Activated T-helper 1 cell treated with anti-CD3 and anti-CD28 coated beads, Interleukin-12 subunit alpha, Interleukin-12 subunit beta, Interleukin-2, Interleukin-4 antibody, amounts not matched to agents 30 ng/mL and 10 ng/mL and 1 ng/mL, durations not matched to agents 14 hours and 24 hours and 36 hours (primary cell): ENCODE measurements at regions not wholly inside any gene's neighbourhood (a gene's known extent, or its start where the extent isn't known, plus 50 kb on each side); places are given as distances from the start of the nearest gene placed in this dataset.

Experiments used
- DNase-seq: peaks from one replicate; pipeline ENCODE4 v3.0.0; 2021; ENCODE audit warnings: low spot score
- H3K27ac Mint-ChIP-seq: one replicate; pipeline ENCODE4 v1.8.0; 2021; ENCODE audit warnings: mild to moderate bottlenecking, mixed read lengths
- H3K27me3 Mint-ChIP-seq: one replicate; pipeline ENCODE4 v1.8.0; 2022; ENCODE audit warnings: mild to moderate bottlenecking, moderate library complexity, mixed read lengths; ENCODE audit not compliant: insufficient read depth
- H3K36me3 Mint-ChIP-seq: one replicate; pipeline ENCODE4 v1.8.0; 2021; ENCODE audit warnings: low read depth, mixed read lengths
- H3K4me1 Mint-ChIP-seq: one replicate; pipeline ENCODE4 v1.8.0; 2021; ENCODE audit warnings: low read depth, mixed read lengths
- H3K4me3 Mint-ChIP-seq: one replicate; pipeline ENCODE4 v1.8.0; 2021; ENCODE audit warnings: mild to moderate bottlenecking, moderate library complexity, mixed read lengths
- H3K9me3 Mint-ChIP-seq: one replicate; pipeline ENCODE4 v1.8.0; 2021; ENCODE audit warnings: mixed read lengths
- intact Hi-C: fragments of 100-400 bp; cut with micrococcal nuclease; formaldehyde crosslinking; loops from one replicate; pipeline ENCODE4 v1.15.1; 2024

- intact Hi-C loops: no loop called here
- peaks cover 4% of the 10 kb centered on the region for H3K27me3 Mint-ChIP-seq
- H3K27ac Mint-ChIP-seq: no peak overlapping the region
- DNase-seq: no peak
- no peaks in the 10 kb centered on the region for H3K9me3 Mint-ChIP-seq
- H3K4me3 Mint-ChIP-seq: no peak overlapping the region
- H3K36me3 Mint-ChIP-seq: peaks cover 1% of the 10 kb centered on the region
- peaks cover 5% of the 10 kb centered on the region for H3K4me1 Mint-ChIP-seq
Observed at GRCh38 chr5:143618141-143618540, 193.8 kb upstream of the HMHB1 start.

- H3K27ac Mint-ChIP-seq: no peak overlapping the region
- H3K27me3 Mint-ChIP-seq: peaks cover 7% of the 10 kb centered on the region
- H3K36me3 Mint-ChIP-seq: peaks cover 1% of the 10 kb centered on the region
- peaks cover 4% of the 10 kb centered on the region for H3K9me3 Mint-ChIP-seq
- peaks cover 5% of the 10 kb centered on the region for H3K4me1 Mint-ChIP-seq
- DNase-seq: no peak
- no peak overlapping the region for H3K4me3 Mint-ChIP-seq
- intact Hi-C loops: no loop called here
Observed at GRCh38 chr5:143614831-143615230, 197.1 kb upstream of the HMHB1 start.

- Mint-ChIP-seq H3K9me3 (peaks cover 19% of the 10 kb centered on the region), H3K4me1 (peaks cover 5% of the 10 kb centered on the region), H3K4me3 (no peak overlapping the region), H3K36me3 (peaks cover 1% of the 10 kb centered on the region), H3K27ac (no peak overlapping the region), H3K27me3 (peaks cover 7% of the 10 kb centered on the region)
- no peak for DNase-seq
- intact Hi-C loops: no loop called here
Observed at GRCh38 chr5:143613329-143613728, 198.6 kb upstream of the HMHB1 start.

GRCh38 chr5:143610946-143611345, 201.0 kb upstream of the HMHB1 start:
- peaks cover 7% of the 10 kb centered on the region for H3K27me3 Mint-ChIP-seq
- intact Hi-C loops: no loop called here
- H3K4me3 Mint-ChIP-seq: no peak overlapping the region
- H3K9me3 Mint-ChIP-seq: peaks cover 26% of the 10 kb centered on the region
- peaks cover 14% of the 10 kb centered on the region for H3K4me1 Mint-ChIP-seq
- no peak for DNase-seq
- H3K27ac Mint-ChIP-seq: no peak overlapping the region
- H3K36me3 Mint-ChIP-seq: peaks cover 5% of the 10 kb centered on the region

GRCh38 chr5:143606043-143606752, 202.7 kb upstream of the NR3C1 start:
- peaks cover 9% of the 10 kb centered on the region for H3K36me3 Mint-ChIP-seq
- intact Hi-C loops: loop anchor here (1.0 to 5.0 kb wide), 9 partner anchors 18 to 824 kb away; no protein-coding TSS in a partner anchor
- peak; percentile 21 for DNase-seq
- H3K27me3 Mint-ChIP-seq: peaks cover 2% of the 10 kb centered on the region
- peaks cover 39% of the 10 kb centered on the region for H3K9me3 Mint-ChIP-seq
- peak overlapping the region; percentile 91 for H3K27ac Mint-ChIP-seq
- H3K4me1 Mint-ChIP-seq: peaks cover 38% of the 10 kb centered on the region
- H3K4me3 Mint-ChIP-seq: peak overlapping the region; percentile 11

DNA sequence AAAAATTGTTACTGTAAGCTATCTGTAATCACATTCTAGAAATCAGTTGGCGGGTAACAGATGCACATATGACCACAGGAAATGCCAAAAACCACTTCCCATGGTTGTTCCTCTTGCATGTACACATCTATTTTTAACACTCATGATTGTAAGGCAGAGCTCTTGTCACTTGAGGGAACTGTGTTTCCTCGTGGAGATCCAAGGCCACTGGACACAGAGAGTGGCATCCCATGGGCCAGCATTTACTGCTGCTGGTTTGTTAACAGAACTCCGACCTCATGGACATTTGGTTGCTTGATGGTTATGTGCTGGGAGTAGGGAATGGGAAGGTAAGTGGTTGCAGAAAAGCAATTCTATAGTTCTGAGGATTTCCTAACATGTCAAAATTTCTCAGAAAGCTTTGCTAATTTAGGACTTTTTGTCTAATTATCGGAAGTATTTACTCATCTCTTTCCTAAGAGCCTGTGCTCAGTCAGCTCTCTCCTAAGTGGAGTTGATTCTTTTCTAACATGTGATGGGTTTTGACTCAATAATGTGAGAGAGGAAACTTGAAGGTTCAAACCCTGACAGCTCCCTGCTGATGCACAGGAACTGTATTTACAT, 202.0 kb upstream of the NR3C1 start:
- peaks cover 39% of the 10 kb centered on the region for H3K9me3 Mint-ChIP-seq
- no peaks in the 10 kb centered on the region for H3K27me3 Mint-ChIP-seq
- H3K4me3 Mint-ChIP-seq: peak overlapping the region; percentile 56
- H3K27ac Mint-ChIP-seq: peak overlapping the region; percentile 91
- peaks cover 38% of the 10 kb centered on the region for H3K4me1 Mint-ChIP-seq
- peak; percentile 25 for DNase-seq
- intact Hi-C loops: loop anchor here (1.0 to 5.0 kb wide), 13 partner anchors 17 to 823 kb away; no protein-coding TSS in a partner anchor
- peaks cover 9% of the 10 kb centered on the region for H3K36me3 Mint-ChIP-seq

DNA sequence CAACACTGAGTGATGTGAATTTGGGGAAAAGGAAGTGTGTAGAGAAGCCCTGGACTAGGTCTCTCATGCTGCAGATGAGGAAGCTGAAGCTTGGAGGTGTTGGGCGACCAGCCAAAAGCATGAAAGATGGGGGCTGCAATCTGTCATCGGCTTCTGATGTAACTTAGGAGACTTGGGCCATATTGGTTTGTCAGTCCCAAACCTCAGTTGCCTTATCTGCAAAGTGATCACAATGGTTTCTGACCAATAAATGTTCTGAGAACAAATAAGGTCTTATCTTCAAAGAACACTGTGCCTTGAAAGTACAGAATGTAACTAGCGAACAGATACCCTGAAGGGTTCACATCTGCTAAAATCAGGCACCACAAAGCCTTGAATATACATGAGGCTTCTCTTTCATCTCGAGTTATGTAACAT, 198.4 kb upstream of the NR3C1 start:
- intact Hi-C loops: no loop called here
- H3K4me1 Mint-ChIP-seq: peaks cover 38% of the 10 kb centered on the region
- no peak overlapping the region for H3K27ac Mint-ChIP-seq
- peaks cover 27% of the 10 kb centered on the region for H3K9me3 Mint-ChIP-seq
- peaks cover 7% of the 10 kb centered on the region for H3K36me3 Mint-ChIP-seq
- no peak overlapping the region for H3K4me3 Mint-ChIP-seq
- DNase-seq: no peak
- H3K27me3 Mint-ChIP-seq: no peaks in the 10 kb centered on the region

DNA sequence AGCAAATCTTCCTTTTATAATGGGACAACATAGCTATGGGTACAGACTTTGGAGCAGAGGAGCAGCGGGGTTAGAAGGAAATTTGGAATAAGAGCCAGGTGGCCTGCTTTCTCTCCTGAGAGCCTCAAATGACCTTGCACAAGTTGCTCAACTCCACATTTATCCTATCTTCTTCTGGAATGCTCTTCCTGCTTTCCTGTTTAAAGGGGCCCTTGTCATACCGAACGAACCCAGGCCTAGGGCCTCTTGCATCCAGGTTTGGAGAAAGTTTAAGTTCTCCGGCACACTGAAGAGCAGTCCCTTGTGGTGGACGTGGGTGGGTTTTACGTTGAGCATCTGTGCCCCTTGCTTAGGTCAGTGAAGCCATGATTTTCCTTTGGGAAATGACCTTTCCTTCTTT, 197.9 kb upstream of the NR3C1 start:
- H3K36me3 Mint-ChIP-seq: peaks cover 5% of the 10 kb centered on the region
- no peaks in the 10 kb centered on the region for H3K27me3 Mint-ChIP-seq
- no peak overlapping the region for H3K4me3 Mint-ChIP-seq
- H3K9me3 Mint-ChIP-seq: peaks cover 24% of the 10 kb centered on the region
- no peak for DNase-seq
- intact Hi-C loops: no loop called here
- peaks cover 36% of the 10 kb centered on the region for H3K4me1 Mint-ChIP-seq
- no peak overlapping the region for H3K27ac Mint-ChIP-seq

DNA sequence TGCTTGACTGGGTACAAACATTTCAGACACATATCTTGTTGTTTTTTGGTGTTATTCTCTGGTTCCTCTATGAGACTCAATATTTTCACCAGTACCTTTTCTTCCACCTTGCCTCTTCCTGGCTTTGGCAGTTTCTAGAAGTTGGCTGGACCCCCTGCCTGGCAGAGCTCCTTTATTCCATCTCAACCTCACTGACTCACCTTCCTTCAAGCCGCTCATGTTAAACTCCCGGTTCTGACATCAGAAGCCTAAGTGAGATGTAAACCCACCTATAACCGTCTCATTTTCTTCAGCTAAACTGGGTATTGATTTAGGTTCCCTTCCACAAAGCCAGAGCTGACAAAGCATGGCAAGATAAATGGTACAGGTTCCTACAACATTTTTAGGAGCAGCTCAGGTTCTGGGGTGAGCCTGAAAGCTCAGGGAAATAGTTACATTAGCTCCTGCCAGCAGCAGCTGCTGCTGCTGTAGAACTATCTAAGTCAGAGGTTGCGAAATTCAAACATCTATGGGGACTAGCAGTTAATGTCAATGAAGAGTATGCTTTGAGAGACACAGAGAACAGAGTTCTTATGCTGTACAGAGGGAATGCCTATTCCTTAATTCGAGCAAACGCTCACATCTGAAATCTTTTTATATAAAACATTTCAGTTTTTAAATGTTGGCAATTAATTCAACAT, 197.1 kb upstream of the NR3C1 start:
- no peak overlapping the region for H3K4me3 Mint-ChIP-seq
- intact Hi-C loops: no loop called here

GRCh38 chr5:143599474-143599873, 196.0 kb upstream of the NR3C1 start:
- H3K4me1 Mint-ChIP-seq: peaks cover 34% of the 10 kb centered on the region
- intact Hi-C loops: no loop called here

More for the DNA sequence above, 197.1 kb upstream of the NR3C1 start:
- no peaks in the 10 kb centered on the region for H3K27me3 Mint-ChIP-seq
- H3K36me3 Mint-ChIP-seq: peaks cover 5% of the 10 kb centered on the region
- peaks cover 36% of the 10 kb centered on the region for H3K4me1 Mint-ChIP-seq
- peaks cover 24% of the 10 kb centered on the region for H3K9me3 Mint-ChIP-seq
- H3K27ac Mint-ChIP-seq: no peak overlapping the region
- DNase-seq: no peak

DNA sequence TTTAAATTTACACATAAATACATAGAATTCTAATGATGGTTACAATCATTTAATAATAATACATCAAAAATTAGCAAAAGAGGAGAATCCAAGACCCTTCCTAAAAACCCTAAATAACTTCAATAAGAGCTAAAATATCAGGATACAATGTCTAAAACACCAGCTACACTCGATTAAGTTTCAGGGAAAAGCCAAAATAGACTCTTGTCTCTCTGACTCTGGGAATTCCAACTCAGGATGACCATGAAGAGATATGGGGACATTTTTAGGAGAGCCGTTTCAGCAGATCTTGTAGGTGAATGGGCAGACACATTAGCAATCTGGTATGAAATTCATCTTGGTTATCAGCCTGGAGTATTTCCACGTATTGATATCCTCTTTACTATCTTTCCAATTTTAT, 193.3 kb upstream of the NR3C1 start:
- H3K4me3 Mint-ChIP-seq: no peak overlapping the region
- intact Hi-C loops: no loop called here
- no peak overlapping the region for H3K27ac Mint-ChIP-seq

More at GRCh38 chr5:143599474-143599873, 196.0 kb upstream of the NR3C1 start:
- Mint-ChIP-seq H3K4me3 (no peak overlapping the region), H3K27ac (no peak overlapping the region), H3K27me3 (no peaks in the 10 kb centered on the region), H3K9me3 (peaks cover 19% of the 10 kb centered on the region), H3K36me3 (peaks cover 5% of the 10 kb centered on the region)
- no peak for DNase-seq

GRCh38 chr5:143594902-143595818, 191.7 kb upstream of the NR3C1 start:
- intact Hi-C loops: loop anchor here (5.0 kb wide), 1 partner anchor 1793 kb away; no protein-coding TSS in a partner anchor
- Mint-ChIP-seq H3K27me3 (no peaks in the 10 kb centered on the region), H3K4me3 (no peak overlapping the region), H3K27ac (no peak overlapping the region), H3K4me1 (peaks cover 19% of the 10 kb centered on the region), H3K9me3 (peaks cover 11% of the 10 kb centered on the region), H3K36me3 (no peaks in the 10 kb centered on the region)
- DNase-seq: no peak

More for the DNA sequence above, 193.3 kb upstream of the NR3C1 start:
- no peak for DNase-seq
- Mint-ChIP-seq H3K36me3 (no peaks in the 10 kb centered on the region), H3K27me3 (no peaks in the 10 kb centered on the region), H3K4me1 (peaks cover 20% of the 10 kb centered on the region), H3K9me3 (peaks cover 11% of the 10 kb centered on the region)
